Fibroblast of pulmonary artery (primary cell): ENCODE measurements at regions not wholly inside any gene's neighbourhood (a gene's known extent, or its start where the extent isn't known, plus 50 kb on each side); places are given as distances from the start of the nearest gene placed in this dataset.

Experiments
- DNase-seq: peaks from one replicate; pipeline ENCODE4 v3.0.0-alpha.2; 2010; ENCODE audit warnings: low read depth
- H3K4me3 ChIP-seq: replicated peaks from 2 replicates; pipeline ENCODE4 v1.5.1; 2011; ENCODE audit warnings: low read depth, mild to moderate bottlenecking, control low read depth, low read length, moderate library complexity
- TF ChIP-seq, protein P1 (sequence below): IDR thresholded peaks from 2 replicates; pipeline ENCODE4 v1.5.1; 2011; ENCODE audit warnings: mild to moderate bottlenecking, control low read depth, low read length, inconsistent platforms; ENCODE audit errors: missing control alignments

GRCh38 chr12:18861287-18861858, 123.5 kb downstream of the CAPZA3 start:
- TF ChIP-seq, protein P1, sequence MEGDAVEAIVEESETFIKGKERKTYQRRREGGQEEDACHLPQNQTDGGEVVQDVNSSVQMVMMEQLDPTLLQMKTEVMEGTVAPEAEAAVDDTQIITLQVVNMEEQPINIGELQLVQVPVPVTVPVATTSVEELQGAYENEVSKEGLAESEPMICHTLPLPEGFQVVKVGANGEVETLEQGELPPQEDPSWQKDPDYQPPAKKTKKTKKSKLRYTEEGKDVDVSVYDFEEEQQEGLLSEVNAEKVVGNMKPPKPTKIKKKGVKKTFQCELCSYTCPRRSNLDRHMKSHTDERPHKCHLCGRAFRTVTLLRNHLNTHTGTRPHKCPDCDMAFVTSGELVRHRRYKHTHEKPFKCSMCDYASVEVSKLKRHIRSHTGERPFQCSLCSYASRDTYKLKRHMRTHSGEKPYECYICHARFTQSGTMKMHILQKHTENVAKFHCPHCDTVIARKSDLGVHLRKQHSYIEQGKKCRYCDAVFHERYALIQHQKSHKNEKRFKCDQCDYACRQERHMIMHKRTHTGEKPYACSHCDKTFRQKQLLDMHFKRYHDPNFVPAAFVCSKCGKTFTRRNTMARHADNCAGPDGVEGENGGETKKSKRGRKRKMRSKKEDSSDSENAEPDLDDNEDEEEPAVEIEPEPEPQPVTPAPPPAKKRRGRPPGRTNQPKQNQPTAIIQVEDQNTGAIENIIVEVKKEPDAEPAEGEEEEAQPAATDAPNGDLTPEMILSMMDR: peak; percentile 50
- peak; percentile 62 for DNase-seq
- H3K4me3 ChIP-seq: no peak overlapping the region

- TF ChIP-seq, protein P1: no peak
- no peak overlapping the region for H3K4me3 ChIP-seq
- no peak for DNase-seq
These were observed 126.0 kb downstream of the CAPZA3 start for GRCh38 chr12:18863769-18864500.

DNA sequence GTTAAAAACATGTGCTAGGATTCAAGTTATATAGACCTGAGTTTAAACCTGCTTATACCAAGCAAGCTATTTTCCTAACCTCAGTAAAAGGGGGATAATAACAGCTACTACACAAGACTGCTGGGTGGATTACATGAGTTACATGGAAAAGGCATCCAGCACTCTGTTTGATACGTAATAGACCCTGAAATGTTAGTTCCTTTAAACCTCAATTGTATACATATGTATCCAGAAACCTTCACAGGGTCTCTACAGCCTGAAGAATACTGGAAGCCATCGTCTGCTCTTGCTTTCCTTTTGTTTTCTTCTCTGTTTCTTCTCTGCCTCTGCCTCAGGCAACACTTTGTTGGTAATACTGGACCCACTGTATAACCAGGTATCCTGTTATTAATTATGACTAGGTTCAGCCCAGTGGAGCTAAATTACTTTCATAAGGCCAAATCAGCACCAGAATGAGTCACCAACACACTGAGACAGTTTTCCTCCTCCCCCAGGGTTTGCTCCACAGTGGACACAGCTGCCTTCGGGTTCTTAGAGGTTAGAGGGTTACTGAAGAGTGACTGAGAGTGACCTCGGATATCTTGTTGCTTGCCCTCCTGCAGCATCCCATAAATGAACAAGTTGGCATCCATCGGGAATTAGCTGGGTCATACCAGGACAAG, 127.1 kb downstream of the CAPZA3 start:
- no peak overlapping the region for H3K4me3 ChIP-seq
- TF ChIP-seq, protein P1: no peak
- DNase-seq: peak; percentile 37

DNA sequence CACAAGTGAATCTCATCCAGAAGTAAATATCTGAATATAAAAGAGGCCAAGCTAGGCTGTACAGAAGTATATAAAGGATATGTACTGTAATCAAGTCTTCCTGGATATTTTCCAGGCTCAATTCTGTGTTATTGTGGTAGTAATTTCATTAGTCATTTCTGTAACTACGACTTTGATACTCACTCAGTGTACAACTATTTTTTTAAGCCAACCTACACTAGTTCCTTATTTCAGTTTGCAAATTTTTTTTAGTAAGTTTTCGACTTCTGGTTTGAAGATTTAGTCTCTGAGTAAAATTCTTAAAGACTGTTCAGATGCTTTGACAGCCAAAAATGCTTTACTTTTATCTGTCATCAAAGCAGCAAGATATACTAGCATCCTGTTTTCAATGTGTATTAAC, 130.8 kb downstream of the CAPZA3 start:
- H3K4me3 ChIP-seq: no peak overlapping the region
- TF ChIP-seq, protein P1: no peak
- DNase-seq: peak; percentile 42

DNA sequence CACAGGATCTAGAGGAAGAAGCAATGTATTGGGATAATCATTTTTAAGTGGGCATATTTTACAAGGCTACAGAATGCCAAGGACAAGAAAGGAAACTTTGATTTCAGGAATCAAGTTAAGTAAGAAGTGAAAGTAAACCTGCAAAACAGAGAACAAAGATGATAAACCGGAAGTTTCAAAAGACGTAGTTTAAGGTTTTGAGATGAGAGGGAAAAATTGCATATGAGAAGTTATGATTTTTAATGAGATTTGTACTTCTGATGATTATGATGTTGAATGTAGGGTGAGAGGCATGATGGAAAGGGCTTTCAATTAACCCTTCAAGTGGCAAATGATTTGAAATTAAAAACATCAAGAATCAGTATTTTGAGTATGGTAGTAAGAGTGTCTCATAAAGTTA, 134.9 kb downstream of the CAPZA3 start:
- no peak for DNase-seq
- TF ChIP-seq, protein P1: no peak
- H3K4me3 ChIP-seq: no peak overlapping the region

DNA sequence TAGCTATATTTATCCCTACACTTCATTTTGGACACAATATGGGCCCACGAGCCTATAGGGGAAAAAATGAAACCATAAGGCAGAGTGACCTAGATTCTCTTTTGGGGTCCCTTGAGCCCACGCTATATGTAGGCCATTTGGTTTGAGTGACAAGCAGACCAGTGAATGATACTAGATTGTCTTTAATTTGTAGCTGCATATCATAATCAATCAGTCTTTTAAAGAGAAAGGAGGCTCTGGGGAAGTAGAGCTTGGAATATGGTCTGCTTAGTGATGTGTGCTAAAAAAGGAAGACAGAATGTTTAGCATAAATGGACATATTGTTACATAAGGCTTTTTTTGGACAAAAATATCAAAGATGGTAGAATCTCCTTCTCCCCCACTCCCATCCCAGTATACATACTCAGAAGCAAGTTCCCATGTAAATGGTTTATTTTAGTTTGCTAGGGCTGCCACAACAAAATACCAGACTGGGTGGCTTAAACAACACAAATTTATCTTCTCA, 140.8 kb downstream of the CAPZA3 start:
- H3K4me3 ChIP-seq: no peak overlapping the region
- TF ChIP-seq, protein P1: no peak
- no peak for DNase-seq
